BE2C (cell line): ENCODE measurements at regions not wholly inside any gene's neighbourhood (a gene's known extent, or its start where the extent isn't known, plus 50 kb on each side); places are given as distances from the start of the nearest gene placed in this dataset.

Experiments
- DNase-seq: peaks from one replicate; pipeline ENCODE4 v3.0.0-alpha.2; 2020
- H3K27me3 ChIP-seq: fragments of 250-450 bp; sonication (Bioruptor Pico); 2 replicates; pipeline ENCODE4 v1.5.1; 2020; ENCODE audit warnings: mild to moderate bottlenecking
- H3K36me3 ChIP-seq: fragments of 250-450 bp; sonication (Bioruptor Pico); 2 replicates; pipeline ENCODE4 v1.5.1; 2020; ENCODE audit warnings: mild to moderate bottlenecking
- H3K4me1 ChIP-seq: fragments of 250-450 bp; sonication (Bioruptor Pico); 2 replicates; pipeline ENCODE4 v1.5.1; 2020
- H3K4me3 ChIP-seq: 2 replicates; pipeline ENCODE4 v1.5.1; 2011; ENCODE audit warnings: low read depth, low read length
- H3K9me3 ChIP-seq: fragments of 250-450 bp; sonication (Bioruptor Pico); 2 replicates; pipeline ENCODE4 v1.5.1; 2020
- CTCF ChIP-seq: IDR thresholded peaks from 2 replicates; pipeline ENCODE4 v1.5.1; 2012; ENCODE audit warnings: mild to moderate bottlenecking, low read depth, low read length

DNA sequence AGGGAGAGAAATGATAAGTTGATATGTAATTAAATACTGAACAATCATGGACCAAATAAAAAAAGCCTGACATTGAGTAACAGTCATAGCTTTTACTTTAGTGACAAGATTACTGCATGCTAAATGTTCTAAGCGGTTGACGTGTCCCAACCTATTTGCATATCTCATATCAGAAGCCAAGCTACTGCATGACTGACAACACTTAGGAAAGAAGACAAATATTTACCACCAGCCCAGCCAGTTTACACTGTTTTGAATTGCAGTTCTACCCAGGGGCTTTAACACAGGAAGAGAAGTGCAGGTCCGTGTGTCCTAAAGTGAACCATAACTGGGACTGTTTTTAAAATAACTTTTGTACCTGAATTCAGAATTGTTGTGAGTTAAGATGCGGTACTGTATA is 219.9 kb downstream of the PRDM9 start:
- no peak for DNase-seq
- H3K27me3 ChIP-seq: no peaks in the 10 kb centered on the region
- H3K4me1 ChIP-seq: no peaks in the 10 kb centered on the region
- no peak for TF ChIP-seq CTCF
- no peaks in the 10 kb centered on the region for H3K9me3 ChIP-seq
- no peaks in the 10 kb centered on the region for H3K36me3 ChIP-seq
- H3K4me3 ChIP-seq: no peak overlapping the region

GRCh38 chr5:23730023-23730422 is 222.6 kb downstream of the PRDM9 start:
- H3K27me3 ChIP-seq: no peaks in the 10 kb centered on the region
- no peaks in the 10 kb centered on the region for H3K36me3 ChIP-seq
- no peak overlapping the region for H3K4me3 ChIP-seq
- H3K9me3 ChIP-seq: no peaks in the 10 kb centered on the region
- H3K4me1 ChIP-seq: no peaks in the 10 kb centered on the region
- no peak for TF ChIP-seq CTCF
- DNase-seq: no peak

DNA sequence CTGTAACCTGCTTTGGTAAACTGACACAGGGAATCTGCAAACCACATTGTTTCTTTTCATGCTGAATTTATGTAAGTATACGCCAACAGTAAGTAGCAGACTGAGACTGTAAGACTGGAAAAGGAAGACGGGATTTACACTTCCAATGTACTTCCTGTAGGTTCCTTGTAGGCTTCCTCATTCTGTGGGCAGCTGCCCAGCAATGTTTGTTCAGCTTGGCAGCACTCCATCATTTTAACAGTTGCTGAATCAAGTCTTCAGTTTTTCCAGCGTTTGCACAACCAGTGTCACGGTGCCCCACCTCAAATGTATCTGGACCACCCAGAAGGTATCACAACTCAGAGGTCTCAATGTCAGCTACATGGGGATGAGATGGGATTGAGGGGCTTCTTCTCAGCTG is 232.6 kb downstream of the PRDM9 start:
- no peak for DNase-seq
- Histone ChIP-seq H3K36me3 (no peaks in the 10 kb centered on the region), H3K27me3 (no peaks in the 10 kb centered on the region), H3K9me3 (no peaks in the 10 kb centered on the region), H3K4me1 (no peaks in the 10 kb centered on the region), H3K4me3 (no peak overlapping the region)
- TF ChIP-seq CTCF: no peak

DNA sequence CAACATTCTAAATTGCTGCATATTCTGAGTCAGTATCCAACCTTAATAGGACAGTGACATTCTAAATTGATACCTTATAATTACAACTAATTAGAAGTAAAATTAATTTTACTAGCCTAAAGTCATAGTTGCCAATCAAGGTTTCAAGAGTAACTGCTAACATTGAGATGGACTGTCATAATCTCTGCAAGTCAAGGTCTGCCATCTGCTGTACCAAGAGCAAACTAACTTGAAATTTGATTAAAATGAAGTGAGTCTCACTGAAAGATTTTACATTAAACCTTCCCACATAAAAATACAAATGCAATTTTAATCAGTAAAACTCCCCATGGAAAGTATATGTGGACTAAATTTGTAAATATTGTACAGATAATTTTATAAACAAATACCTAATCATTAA is 235.3 kb downstream of the PRDM9 start:
- Histone ChIP-seq H3K4me1 (no peaks in the 10 kb centered on the region), H3K4me3 (no peak overlapping the region), H3K27me3 (no peaks in the 10 kb centered on the region), H3K9me3 (no peaks in the 10 kb centered on the region), H3K36me3 (no peaks in the 10 kb centered on the region)
- no peak for TF ChIP-seq CTCF
- no peak for DNase-seq

DNA sequence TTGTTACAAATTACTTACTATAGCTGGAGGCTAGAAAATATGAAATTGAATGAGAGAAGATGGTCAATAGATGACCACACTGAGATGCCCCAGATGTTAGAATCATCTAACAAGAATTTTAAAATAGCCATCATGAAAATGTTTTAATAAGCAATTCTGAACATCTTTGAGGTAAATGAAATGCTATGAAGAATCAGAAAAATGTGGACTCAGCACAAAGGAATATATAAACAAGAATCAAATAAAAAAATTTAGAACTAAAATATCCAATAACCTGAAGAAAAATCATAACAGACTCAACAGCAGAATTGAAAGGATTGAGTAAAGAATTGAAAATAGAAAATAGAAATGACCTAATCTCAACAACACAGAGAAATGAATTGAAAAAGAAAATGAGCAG is 248.5 kb downstream of the PRDM9 start:
- no peaks in the 10 kb centered on the region for H3K4me1 ChIP-seq
- H3K4me3 ChIP-seq: no peak overlapping the region
- no peaks in the 10 kb centered on the region for H3K9me3 ChIP-seq
- no peak for TF ChIP-seq CTCF
- H3K27me3 ChIP-seq: no peaks in the 10 kb centered on the region
- no peaks in the 10 kb centered on the region for H3K36me3 ChIP-seq
- DNase-seq: no peak

GRCh38 chr5:23756779-23757178 is 249.4 kb downstream of the PRDM9 start:
- Histone ChIP-seq H3K4me1 (no peaks in the 10 kb centered on the region), H3K9me3 (no peaks in the 10 kb centered on the region), H3K4me3 (no peak overlapping the region), H3K36me3 (no peaks in the 10 kb centered on the region), H3K27me3 (no peaks in the 10 kb centered on the region)
- no peak for DNase-seq
- no peak for TF ChIP-seq CTCF
